ENCODE measurements at regions not wholly inside any gene's neighbourhood (a gene's known extent, or its start where the extent isn't known, plus 50 kb on each side); places are given as distances from the start of the nearest gene placed in this dataset.

GRCh38 chr5:60370508-60370907 lies 329.5 kb downstream of the DEPDC1B start:
- no peaks in the 10 kb centered on the region for H3K4me1 Mint-ChIP-seq (ENCODE audit: low read depth)
- DNase-seq (no peak), ATAC-seq (ENCODE audit: poor library complexity) (no peak)
- no peaks in the 10 kb centered on the region for H3K36me3 Mint-ChIP-seq (ENCODE audit: low read depth)
- Histone ChIP-seq H3K9me3 (ENCODE audit: control insufficient read depth in 1 of 2, insufficient read depth in 1 of 2, low read length in 2 of 2) (peaks cover 0 to 5% of the 10 kb centered on the region in 2 experiments), H3K36me3 (ENCODE audit: insufficient read depth, low read length) (no peaks in the 10 kb centered on the region), H3K27ac (ENCODE audit: low read depth in 1 of 2, low read length in 2 of 2) (no peak overlapping the region), H3K27me3 (ENCODE audit: control insufficient read depth in 1 of 2, insufficient read depth in 2 of 2, low read length in 2 of 2) (no peaks in the 10 kb centered on the region), H3K4me3 (ENCODE audit: low read length) (no peak overlapping the region), H3K4me1 (ENCODE audit: insufficient read depth, low read length) (no peaks in the 10 kb centered on the region)
- intact Hi-C loops (cut with DNase I, micrococcal nuclease): no loop called here
- H3K4me3 Mint-ChIP-seq: no peak overlapping the region
- TF ChIP-seq CTCF (IDR thresholded peaks at IDR 0.05): no peak
- POLR2A ChIA-PET: no interaction called here
- H3K27ac Mint-ChIP-seq: no peak overlapping the region
- CTCF ChIA-PET: no interaction called here
- H3K9me3 Mint-ChIP-seq: no peaks in the 10 kb centered on the region
- no peaks in the 10 kb centered on the region for H3K27me3 Mint-ChIP-seq

- Histone ChIP-seq H3K36me3 (ENCODE audit: insufficient read depth, low read length) (no peaks in the 10 kb centered on the region), H3K9me3 (ENCODE audit: control insufficient read depth in 1 of 2, insufficient read depth in 1 of 2, low read length in 2 of 2) (peaks cover 0 to 5% of the 10 kb centered on the region in 2 experiments), H3K4me3 (ENCODE audit: low read length) (no peak overlapping the region), H3K27ac (ENCODE audit: low read depth in 1 of 2, low read length in 2 of 2) (no peak overlapping the region), H3K4me1 (ENCODE audit: insufficient read depth, low read length) (no peaks in the 10 kb centered on the region), H3K27me3 (ENCODE audit: control insufficient read depth in 1 of 2, insufficient read depth in 2 of 2, low read length in 2 of 2) (no peaks in the 10 kb centered on the region)
- H3K36me3 Mint-ChIP-seq (ENCODE audit: low read depth): no peaks in the 10 kb centered on the region
- ChIA-PET POLR2A (no interaction called here), CTCF (no interaction called here)
- TF ChIP-seq CTCF (IDR thresholded peaks at IDR 0.05): no peak
- no peaks in the 10 kb centered on the region for H3K27me3 Mint-ChIP-seq
- no peaks in the 10 kb centered on the region for H3K9me3 Mint-ChIP-seq
- no peak overlapping the region for H3K4me3 Mint-ChIP-seq
- intact Hi-C loops (cut with DNase I, micrococcal nuclease): no loop called here
- ATAC-seq (ENCODE audit: poor library complexity): no peak
- H3K27ac Mint-ChIP-seq: no peak overlapping the region
- no peaks in the 10 kb centered on the region for H3K4me1 Mint-ChIP-seq (ENCODE audit: low read depth)
- no peak for DNase-seq
Measured at GRCh38 chr5:60369391-60369790, 330.6 kb downstream of the DEPDC1B start.

- H3K27ac ChIP-seq (ENCODE audit: low read depth in 1 of 2, low read length in 2 of 2): no peak overlapping the region
- DNase-seq (no peak), ATAC-seq (ENCODE audit: poor library complexity) (no peak)
- H3K27me3 Mint-ChIP-seq: no peaks in the 10 kb centered on the region
- CTCF ChIA-PET: no interaction called here
- no peaks in the 10 kb centered on the region for H3K4me1 Mint-ChIP-seq (ENCODE audit: low read depth)
- H3K27me3 ChIP-seq (ENCODE audit: control insufficient read depth in 1 of 2, insufficient read depth in 2 of 2, low read length in 2 of 2): no peaks in the 10 kb centered on the region
- no peaks in the 10 kb centered on the region for H3K4me1 ChIP-seq (ENCODE audit: insufficient read depth, low read length)
- POLR2A ChIA-PET: no interaction called here
- no peaks in the 10 kb centered on the region for H3K36me3 Mint-ChIP-seq (ENCODE audit: low read depth)
- intact Hi-C loops (cut with DNase I, micrococcal nuclease): no loop called here
- H3K9me3 ChIP-seq (ENCODE audit: control insufficient read depth in 1 of 2, insufficient read depth in 1 of 2, low read length in 2 of 2): peaks cover 0 to 5% of the 10 kb centered on the region in 2 experiments
- no peak overlapping the region for H3K27ac Mint-ChIP-seq
- no peak overlapping the region for H3K4me3 ChIP-seq (ENCODE audit: low read length)
- H3K4me3 Mint-ChIP-seq: no peak overlapping the region
- no peak for TF ChIP-seq CTCF (IDR thresholded peaks at IDR 0.05)
- no peaks in the 10 kb centered on the region for H3K36me3 ChIP-seq (ENCODE audit: insufficient read depth, low read length)
- H3K9me3 Mint-ChIP-seq: no peaks in the 10 kb centered on the region
Measured at GRCh38 chr5:60368100-60368499, 331.9 kb downstream of the DEPDC1B start.
